HepG2 (cell line): ENCODE measurements at regions not wholly inside any gene's neighbourhood (a gene's known extent, or its start where the extent isn't known, plus 50 kb on each side); places are given as distances from the start of the nearest gene placed in this dataset.

ENCODE experiments used
- NPAS2 ChIP-seq: sonication (generic); formaldehyde crosslinking; IDR thresholded peaks from 2 replicates; pipeline ENCODE4 v1.8.0; 2022; ENCODE audit warnings: mild to moderate bottlenecking, missing genetic modification reagents, borderline replicate concordance
- TOE1 ChIP-seq: sonication (generic); formaldehyde crosslinking; IDR thresholded peaks from 2 replicates; pipeline ENCODE4 v1.4.0; 2020; ENCODE audit warnings: mild to moderate bottlenecking, missing genetic modification reagents
- TF ChIP-seq, protein P1 (sequence below): sonication (generic); formaldehyde crosslinking; conservative IDR thresholded peaks from 2 replicates; pipeline ENCODE4 v1.8.0; 2022; ENCODE audit warnings: missing genetic modification reagents
- TF ChIP-seq, protein P2 (sequence below): sonication (generic); formaldehyde crosslinking; IDR thresholded peaks from 2 replicates; pipeline ENCODE4 v1.4.0; 2020; ENCODE audit warnings: missing genetic modification reagents, borderline replicate concordance
- TF ChIP-seq, protein P3 (sequence below): sonication (generic); formaldehyde crosslinking; IDR thresholded peaks from 2 replicates; pipeline ENCODE4 v1.5.0; 2020; ENCODE audit warnings: mild to moderate bottlenecking, missing genetic modification reagents, moderate library complexity

DNA sequence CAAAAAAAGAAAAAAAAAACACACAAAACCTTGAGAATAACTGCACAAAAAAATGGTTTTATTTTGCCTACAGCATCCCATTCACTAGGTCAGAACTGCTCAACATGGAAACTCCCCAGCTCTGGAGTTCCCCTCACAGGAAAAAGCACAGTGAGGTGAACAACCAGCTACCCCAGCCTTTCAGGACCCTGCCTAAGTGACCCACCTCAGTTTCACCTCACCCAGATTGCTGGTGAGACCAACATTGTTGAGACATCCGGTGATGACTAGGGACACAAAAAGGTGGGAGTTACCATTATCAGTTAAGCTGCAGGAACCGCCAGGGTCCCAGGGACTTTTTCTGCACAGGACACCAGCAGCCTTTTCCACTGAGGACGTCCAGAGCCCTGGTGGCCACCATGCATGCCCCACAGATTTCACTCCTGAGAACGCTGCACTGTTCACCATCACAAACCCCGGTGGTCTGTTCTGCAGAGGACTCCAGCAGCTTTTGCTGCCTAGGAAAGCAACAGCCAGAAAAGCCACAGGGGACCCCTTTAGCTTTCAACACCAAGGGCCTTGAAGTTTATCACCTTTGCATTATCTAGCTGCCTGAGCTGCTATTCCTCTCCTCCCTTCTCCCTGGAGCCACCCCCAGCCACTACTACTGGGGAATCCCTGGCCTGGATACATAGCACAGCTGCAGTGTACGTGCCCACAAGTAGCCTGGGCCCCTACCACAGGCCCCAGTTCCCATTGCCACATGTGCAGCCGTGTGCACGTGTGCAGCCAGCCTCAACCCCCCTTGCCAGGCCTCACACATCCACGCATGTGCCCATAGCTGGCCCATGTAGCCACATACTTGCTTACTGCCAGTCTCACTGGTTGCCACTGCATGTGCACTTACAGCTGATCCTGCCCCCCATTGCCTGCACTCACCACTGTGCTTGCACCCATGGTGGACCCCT is 62.5 kb upstream of the FAR2 start (continued):
- TF ChIP-seq, protein P1, sequence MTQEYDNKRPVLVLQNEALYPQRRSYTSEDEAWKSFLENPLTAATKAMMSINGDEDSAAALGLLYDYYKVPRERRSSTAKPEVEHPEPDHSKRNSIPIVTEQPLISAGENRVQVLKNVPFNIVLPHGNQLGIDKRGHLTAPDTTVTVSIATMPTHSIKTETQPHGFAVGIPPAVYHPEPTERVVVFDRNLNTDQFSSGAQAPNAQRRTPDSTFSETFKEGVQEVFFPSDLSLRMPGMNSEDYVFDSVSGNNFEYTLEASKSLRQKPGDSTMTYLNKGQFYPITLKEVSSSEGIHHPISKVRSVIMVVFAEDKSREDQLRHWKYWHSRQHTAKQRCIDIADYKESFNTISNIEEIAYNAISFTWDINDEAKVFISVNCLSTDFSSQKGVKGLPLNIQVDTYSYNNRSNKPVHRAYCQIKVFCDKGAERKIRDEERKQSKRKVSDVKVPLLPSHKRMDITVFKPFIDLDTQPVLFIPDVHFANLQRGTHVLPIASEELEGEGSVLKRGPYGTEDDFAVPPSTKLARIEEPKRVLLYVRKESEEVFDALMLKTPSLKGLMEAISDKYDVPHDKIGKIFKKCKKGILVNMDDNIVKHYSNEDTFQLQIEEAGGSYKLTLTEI (CRISPR knock-in tag) = no peak
- TF ChIP-seq TOE1 (CRISPR knock-in tag) (no peak), NPAS2 (CRISPR knock-in tag) (no peak)
- TF ChIP-seq, protein P2, sequence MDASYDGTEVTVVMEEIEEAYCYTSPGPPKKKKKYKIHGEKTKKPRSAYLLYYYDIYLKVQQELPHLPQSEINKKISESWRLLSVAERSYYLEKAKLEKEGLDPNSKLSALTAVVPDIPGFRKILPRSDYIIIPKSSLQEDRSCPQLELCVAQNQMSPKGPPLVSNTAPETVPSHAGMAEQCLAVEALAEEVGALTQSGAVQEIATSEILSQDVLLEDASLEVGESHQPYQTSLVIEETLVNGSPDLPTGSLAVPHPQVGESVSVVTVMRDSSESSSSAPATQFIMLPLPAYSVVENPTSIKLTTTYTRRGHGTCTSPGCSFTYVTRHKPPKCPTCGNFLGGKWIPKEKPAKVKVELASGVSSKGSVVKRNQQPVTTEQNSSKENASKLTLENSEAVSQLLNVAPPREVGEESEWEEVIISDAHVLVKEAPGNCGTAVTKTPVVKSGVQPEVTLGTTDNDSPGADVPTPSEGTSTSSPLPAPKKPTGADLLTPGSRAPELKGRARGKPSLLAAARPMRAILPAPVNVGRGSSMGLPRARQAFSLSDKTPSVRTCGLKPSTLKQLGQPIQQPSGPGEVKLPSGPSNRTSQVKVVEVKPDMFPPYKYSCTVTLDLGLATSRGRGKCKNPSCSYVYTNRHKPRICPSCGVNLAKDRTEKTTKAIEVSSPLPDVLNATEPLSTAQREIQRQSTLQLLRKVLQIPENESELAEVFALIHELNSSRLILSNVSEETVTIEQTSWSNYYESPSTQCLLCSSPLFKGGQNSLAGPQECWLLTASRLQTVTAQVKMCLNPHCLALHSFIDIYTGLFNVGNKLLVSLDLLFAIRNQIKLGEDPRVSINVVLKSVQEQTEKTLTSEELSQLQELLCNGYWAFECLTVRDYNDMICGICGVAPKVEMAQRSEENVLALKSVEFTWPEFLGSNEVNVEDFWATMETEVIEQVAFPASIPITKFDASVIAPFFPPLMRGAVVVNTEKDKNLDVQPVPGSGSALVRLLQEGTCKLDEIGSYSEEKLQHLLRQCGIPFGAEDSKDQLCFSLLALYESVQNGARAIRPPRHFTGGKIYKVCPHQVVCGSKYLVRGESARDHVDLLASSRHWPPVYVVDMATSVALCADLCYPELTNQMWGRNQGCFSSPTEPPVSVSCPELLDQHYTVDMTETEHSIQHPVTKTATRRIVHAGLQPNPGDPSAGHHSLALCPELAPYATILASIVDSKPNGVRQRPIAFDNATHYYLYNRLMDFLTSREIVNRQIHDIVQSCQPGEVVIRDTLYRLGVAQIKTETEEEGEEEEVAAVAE (CRISPR knock-in tag) = no peak
- TF ChIP-seq, protein P3, sequence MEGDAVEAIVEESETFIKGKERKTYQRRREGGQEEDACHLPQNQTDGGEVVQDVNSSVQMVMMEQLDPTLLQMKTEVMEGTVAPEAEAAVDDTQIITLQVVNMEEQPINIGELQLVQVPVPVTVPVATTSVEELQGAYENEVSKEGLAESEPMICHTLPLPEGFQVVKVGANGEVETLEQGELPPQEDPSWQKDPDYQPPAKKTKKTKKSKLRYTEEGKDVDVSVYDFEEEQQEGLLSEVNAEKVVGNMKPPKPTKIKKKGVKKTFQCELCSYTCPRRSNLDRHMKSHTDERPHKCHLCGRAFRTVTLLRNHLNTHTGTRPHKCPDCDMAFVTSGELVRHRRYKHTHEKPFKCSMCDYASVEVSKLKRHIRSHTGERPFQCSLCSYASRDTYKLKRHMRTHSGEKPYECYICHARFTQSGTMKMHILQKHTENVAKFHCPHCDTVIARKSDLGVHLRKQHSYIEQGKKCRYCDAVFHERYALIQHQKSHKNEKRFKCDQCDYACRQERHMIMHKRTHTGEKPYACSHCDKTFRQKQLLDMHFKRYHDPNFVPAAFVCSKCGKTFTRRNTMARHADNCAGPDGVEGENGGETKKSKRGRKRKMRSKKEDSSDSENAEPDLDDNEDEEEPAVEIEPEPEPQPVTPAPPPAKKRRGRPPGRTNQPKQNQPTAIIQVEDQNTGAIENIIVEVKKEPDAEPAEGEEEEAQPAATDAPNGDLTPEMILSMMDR (CRISPR knock-in tag) = no peak
